Panc1 (cell line): ENCODE measurements at regions not wholly inside any gene's neighbourhood (a gene's known extent, or its start where the extent isn't known, plus 50 kb on each side); places are given as distances from the start of the nearest gene placed in this dataset.

Experiments
- ATAC-seq: fragments of 200-7000 bp; cut with Tn5 transposase; 2 replicates; pipeline ENCODE4 v1.9.1; 2020; ENCODE audit warnings: mild to moderate bottlenecking, moderate library complexity
- BruUV-seq: library from RNA; stranded (reverse); fragments of 400-500 nt; replicated peaks from 2 replicates; lab custom pipeline; 2021; lab: Mats Ljungman, UMichigan
- CTCF ChIA-PET: fragments of 300-600 bp; sonication (Branson Sonifier 250); formaldehyde crosslinking; loops from one replicate; lab custom pipeline; 2022; ENCODE audit warnings: antibody characterized with exemption; lab: Charles Lee
- POLR2A ChIA-PET: fragments of 300-600 bp; sonication (Branson Sonifier 250); formaldehyde crosslinking; loops from one replicate; lab custom pipeline; 2022; ENCODE audit warnings: antibody characterized with exemption; lab: Charles Lee
- DNase-seq: peaks from one replicate; pipeline ENCODE4 v3.0.0-alpha.2; 2010; ENCODE audit warnings: low read depth, low spot score
- H3K27ac ChIP-seq: 2 replicates; pipeline ENCODE4 v1.5.1; 2011; ENCODE audit warnings: mild to moderate bottlenecking, low read length, inconsistent platforms
- H3K27me3 ChIP-seq: fragments of 200-500 bp; sonication (Bioruptor generic); 2 replicates; pipeline ENCODE4 v1.6.0; 2014; ENCODE audit warnings: low read length, inconsistent platforms; ENCODE audit not compliant: control insufficient read depth, insufficient read depth
- H3K36me3 ChIP-seq: fragments of 200-500 bp; sonication (Bioruptor generic); 2 replicates; pipeline ENCODE4 v1.5.1; 2014; ENCODE audit warnings: inconsistent platforms, mild to moderate bottlenecking, low read length, moderate library complexity; ENCODE audit not compliant: control insufficient read depth, insufficient read depth
- H3K4me1 ChIP-seq: 2 replicates; pipeline ENCODE4 v1.5.1; 2011; ENCODE audit warnings: inconsistent platforms, mild to moderate bottlenecking, low read length, moderate library complexity; ENCODE audit not compliant: control insufficient read depth, insufficient read depth
- H3K4me3 ChIP-seq, 2 experiments: 2 replicates each; pipeline ENCODE4 v1.5.1; 2011 to 2012; ENCODE audit warnings: low read depth in 2 of 2, low read length in 2 of 2, mild to moderate bottlenecking in 2 of 2, inconsistent platforms in 1 of 2, moderate library complexity in 1 of 2
- H3K9me3 ChIP-seq: fragments of 200-500 bp; sonication (Bioruptor generic); 2 replicates; pipeline ENCODE4 v1.5.1; 2014; ENCODE audit warnings: low read depth, mild to moderate bottlenecking, inconsistent platforms, low read length, moderate library complexity; ENCODE audit not compliant: control insufficient read depth, insufficient read depth
- POLR2AphosphoS5 ChIP-seq: IDR thresholded peaks from 2 replicates; pipeline ENCODE4 v1.6.1; 2012; ENCODE audit warnings: mild to moderate bottlenecking, low read depth, low read length, moderate library complexity
- SIN3A ChIP-seq: IDR thresholded peaks from 2 replicates; pipeline ENCODE4 v1.6.1; 2012; ENCODE audit warnings: low read depth, mild to moderate bottlenecking, low read length, moderate library complexity, borderline replicate concordance; ENCODE audit not compliant: insufficient read depth
- TCF7L2 ChIP-seq: IDR thresholded peaks from 2 replicates; pipeline ENCODE4 v1.6.1; 2011; ENCODE audit warnings: mild to moderate bottlenecking, low read depth, low read length, inconsistent platforms
- in situ Hi-C: cut with HindIII; loops from 2 replicates; pipeline ENCODE4 v1.10.0; 2016; ENCODE audit warnings: low sequenced_read_pairs, low pct_unique_long_range_greater_than_20kb
- intact Hi-C: fragments of 100-400 bp; cut with micrococcal nuclease; formaldehyde crosslinking; loops from one replicate; pipeline ENCODE4 v1.10.0; 2022; ENCODE audit not compliant: unreplicated experiment
- TF ChIP-seq, protein P1 (sequence below), 2 experiments: IDR thresholded peaks; 2 replicates each; pipeline ENCODE4 v1.6.1; 2011 to 2012; ENCODE audit warnings: low read depth in 2 of 2, control low read depth in 1 of 2, low read length in 1 of 2, mild to moderate bottlenecking in 1 of 2, moderate library complexity in 1 of 2; ENCODE audit not compliant: insufficient read depth in 1 of 2
- TF ChIP-seq, protein P2 (sequence below): fragments of 450-650 bp; IDR thresholded peaks from 2 replicates; pipeline ENCODE4 v1.5.1; 2017; ENCODE audit warnings: mild to moderate bottlenecking

DNA sequence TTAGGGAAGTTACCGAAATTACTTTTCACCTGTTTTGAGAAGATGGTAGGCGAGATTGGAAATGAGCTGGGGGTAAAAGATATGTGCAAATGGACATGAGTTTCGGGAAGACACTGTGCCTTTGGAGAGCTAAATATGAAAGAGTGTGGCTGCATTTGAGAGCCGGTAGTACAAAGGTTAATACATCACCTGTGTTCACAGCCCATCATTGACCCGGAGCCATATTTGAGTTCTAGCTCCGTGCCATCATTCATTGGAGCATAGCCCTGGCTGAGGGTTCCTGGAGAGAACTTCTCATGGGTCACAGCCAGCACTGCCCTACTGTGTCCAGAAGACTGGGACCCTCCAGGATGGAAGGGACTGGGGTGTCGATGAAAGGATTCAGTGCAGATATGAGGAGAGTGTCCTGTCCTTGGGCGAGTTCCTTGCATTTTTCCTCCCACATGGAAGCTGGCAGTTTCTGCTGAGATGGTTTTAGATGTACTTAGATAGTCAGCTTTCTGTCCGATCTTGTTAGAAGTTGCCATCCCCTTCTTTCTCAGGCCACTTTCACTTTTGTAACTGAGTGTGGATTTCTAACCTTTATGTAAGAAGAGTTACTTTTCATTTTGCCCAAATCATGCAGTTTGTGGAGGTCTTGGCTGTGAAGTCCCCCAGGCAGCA is 138.8 kb downstream of the JCAD start:
- no peak for DNase-seq
- ATAC-seq = no peak
- in situ Hi-C loops = no loop called here
- no peaks in the 10 kb centered on the region for H3K27me3 ChIP-seq
- H3K9me3 ChIP-seq = no peaks in the 10 kb centered on the region
- TF ChIP-seq, protein P1, sequence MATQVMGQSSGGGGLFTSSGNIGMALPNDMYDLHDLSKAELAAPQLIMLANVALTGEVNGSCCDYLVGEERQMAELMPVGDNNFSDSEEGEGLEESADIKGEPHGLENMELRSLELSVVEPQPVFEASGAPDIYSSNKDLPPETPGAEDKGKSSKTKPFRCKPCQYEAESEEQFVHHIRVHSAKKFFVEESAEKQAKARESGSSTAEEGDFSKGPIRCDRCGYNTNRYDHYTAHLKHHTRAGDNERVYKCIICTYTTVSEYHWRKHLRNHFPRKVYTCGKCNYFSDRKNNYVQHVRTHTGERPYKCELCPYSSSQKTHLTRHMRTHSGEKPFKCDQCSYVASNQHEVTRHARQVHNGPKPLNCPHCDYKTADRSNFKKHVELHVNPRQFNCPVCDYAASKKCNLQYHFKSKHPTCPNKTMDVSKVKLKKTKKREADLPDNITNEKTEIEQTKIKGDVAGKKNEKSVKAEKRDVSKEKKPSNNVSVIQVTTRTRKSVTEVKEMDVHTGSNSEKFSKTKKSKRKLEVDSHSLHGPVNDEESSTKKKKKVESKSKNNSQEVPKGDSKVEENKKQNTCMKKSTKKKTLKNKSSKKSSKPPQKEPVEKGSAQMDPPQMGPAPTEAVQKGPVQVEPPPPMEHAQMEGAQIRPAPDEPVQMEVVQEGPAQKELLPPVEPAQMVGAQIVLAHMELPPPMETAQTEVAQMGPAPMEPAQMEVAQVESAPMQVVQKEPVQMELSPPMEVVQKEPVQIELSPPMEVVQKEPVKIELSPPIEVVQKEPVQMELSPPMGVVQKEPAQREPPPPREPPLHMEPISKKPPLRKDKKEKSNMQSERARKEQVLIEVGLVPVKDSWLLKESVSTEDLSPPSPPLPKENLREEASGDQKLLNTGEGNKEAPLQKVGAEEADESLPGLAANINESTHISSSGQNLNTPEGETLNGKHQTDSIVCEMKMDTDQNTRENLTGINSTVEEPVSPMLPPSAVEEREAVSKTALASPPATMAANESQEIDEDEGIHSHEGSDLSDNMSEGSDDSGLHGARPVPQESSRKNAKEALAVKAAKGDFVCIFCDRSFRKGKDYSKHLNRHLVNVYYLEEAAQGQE (IDR thresholded peaks at IDR 0.05; ENCODE audit: insufficient read depth in 1 of 2, low read depth in 2 of 2, low read length in 1 of 2) = no peak
- TF ChIP-seq, protein P2, sequence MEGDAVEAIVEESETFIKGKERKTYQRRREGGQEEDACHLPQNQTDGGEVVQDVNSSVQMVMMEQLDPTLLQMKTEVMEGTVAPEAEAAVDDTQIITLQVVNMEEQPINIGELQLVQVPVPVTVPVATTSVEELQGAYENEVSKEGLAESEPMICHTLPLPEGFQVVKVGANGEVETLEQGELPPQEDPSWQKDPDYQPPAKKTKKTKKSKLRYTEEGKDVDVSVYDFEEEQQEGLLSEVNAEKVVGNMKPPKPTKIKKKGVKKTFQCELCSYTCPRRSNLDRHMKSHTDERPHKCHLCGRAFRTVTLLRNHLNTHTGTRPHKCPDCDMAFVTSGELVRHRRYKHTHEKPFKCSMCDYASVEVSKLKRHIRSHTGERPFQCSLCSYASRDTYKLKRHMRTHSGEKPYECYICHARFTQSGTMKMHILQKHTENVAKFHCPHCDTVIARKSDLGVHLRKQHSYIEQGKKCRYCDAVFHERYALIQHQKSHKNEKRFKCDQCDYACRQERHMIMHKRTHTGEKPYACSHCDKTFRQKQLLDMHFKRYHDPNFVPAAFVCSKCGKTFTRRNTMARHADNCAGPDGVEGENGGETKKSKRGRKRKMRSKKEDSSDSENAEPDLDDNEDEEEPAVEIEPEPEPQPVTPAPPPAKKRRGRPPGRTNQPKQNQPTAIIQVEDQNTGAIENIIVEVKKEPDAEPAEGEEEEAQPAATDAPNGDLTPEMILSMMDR = no peak
- TF ChIP-seq SIN3A = no peak
- TF ChIP-seq TCF7L2 = no peak
- no peak for TF ChIP-seq POLR2AphosphoS5
- no peak overlapping the region for H3K4me3 ChIP-seq
- H3K27ac ChIP-seq = no peak overlapping the region
- H3K4me1 ChIP-seq = no peaks in the 10 kb centered on the region
- CTCF ChIA-PET = interaction anchor here (0.6 kb wide), 1 partner anchor 422 kb away, joined by 20 read pairs; no protein-coding TSS in a partner anchor
- no peaks in the 10 kb centered on the region for H3K36me3 ChIP-seq
- no TSS peak for BruUV-seq
- POLR2A ChIA-PET = no interaction called here
- intact Hi-C loops = no loop called here

GRCh38 chr10:29918623-29919400 is 140.6 kb downstream of the JCAD start:
- no TSS peak for BruUV-seq
- intact Hi-C loops (no loop called here), in situ Hi-C loops (no loop called here)
- H3K36me3 ChIP-seq = no peaks in the 10 kb centered on the region
- ChIA-PET CTCF (no interaction called here), POLR2A (interaction anchor here (0.7 kb wide), 1 partner anchor 301 kb away, joined by 4 read pairs; no protein-coding TSS in a partner anchor)
- ATAC-seq = no peak
- H3K27me3 ChIP-seq = no peaks in the 10 kb centered on the region
- no peak overlapping the region for H3K27ac ChIP-seq
- H3K4me3 ChIP-seq = no peak overlapping the region
- TF ChIP-seq, protein P1 (IDR thresholded peaks at IDR 0.05; ENCODE audit: insufficient read depth in 1 of 2, low read depth in 2 of 2, low read length in 1 of 2) = no peak
- TF ChIP-seq SIN3A = no peak
- TF ChIP-seq TCF7L2 = no peak
- TF ChIP-seq, protein P2 = no peak
- TF ChIP-seq POLR2AphosphoS5 = no peak
- DNase-seq = no peak
- no peaks in the 10 kb centered on the region for H3K9me3 ChIP-seq
- no peaks in the 10 kb centered on the region for H3K4me1 ChIP-seq
